Dedifferentiated amniotic fluid mesenchymal stem cell (primary cell): ENCODE measurements at regions not wholly inside any gene's neighbourhood (a gene's known extent, or its start where the extent isn't known, plus 50 kb on each side); places are given as distances from the start of the nearest gene placed in this dataset.

ENCODE experiments used
- DNase-seq: peaks from one replicate; pipeline ENCODE4 v3.0.0-alpha.2; 2016; ENCODE audit errors: extremely low spot score

DNA sequence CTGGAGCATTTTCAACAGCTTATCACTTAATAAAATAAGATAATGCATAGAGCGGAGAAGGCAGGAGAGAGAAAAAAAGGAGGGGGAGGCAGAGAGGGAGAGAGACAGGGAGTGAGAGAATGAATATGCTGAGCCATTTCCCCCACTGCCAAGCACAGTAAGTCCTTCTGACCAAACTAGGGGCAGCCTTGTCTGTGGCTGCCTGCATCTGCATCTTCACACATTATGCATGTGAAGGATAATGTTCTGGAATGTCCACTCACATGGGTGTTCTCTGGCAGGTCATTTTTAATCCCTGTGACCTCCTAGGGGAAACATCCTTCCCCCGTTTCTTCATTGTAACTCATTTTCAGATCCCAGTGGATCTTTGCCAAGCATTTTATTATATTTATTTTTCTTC lies 269.3 kb downstream of the FOXA2 start:
- no peak for DNase-seq

GRCh38 chr20:22312744-22313346 lies 271.5 kb downstream of the FOXA2 start:
- DNase-seq: no peak

DNA sequence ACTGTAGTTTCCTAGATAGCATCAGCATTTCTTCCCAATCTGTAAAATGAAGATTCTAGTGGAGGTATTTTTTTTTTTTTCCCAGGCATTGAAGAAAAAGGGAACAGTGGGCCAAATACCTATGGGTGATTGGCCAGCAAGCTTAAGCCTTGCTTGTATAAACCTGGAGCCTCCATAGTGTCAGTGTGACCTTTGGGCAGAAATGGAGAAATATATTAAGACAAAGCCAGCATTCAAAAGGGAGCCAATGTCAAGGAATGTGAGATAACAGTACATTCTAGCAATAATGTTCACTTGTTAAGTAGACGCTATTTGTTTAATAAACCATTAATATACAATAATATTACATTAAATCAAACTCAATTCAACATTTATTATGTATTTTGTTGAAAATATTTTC lies 275.4 kb downstream of the FOXA2 start:
- no peak for DNase-seq

GRCh38 chr20:22307409-22307808 lies 277.0 kb downstream of the FOXA2 start:
- DNase-seq: no peak

- no peak for DNase-seq
Measured at GRCh38 chr20:22305381-22305780, 279.0 kb downstream of the FOXA2 start.

DNA sequence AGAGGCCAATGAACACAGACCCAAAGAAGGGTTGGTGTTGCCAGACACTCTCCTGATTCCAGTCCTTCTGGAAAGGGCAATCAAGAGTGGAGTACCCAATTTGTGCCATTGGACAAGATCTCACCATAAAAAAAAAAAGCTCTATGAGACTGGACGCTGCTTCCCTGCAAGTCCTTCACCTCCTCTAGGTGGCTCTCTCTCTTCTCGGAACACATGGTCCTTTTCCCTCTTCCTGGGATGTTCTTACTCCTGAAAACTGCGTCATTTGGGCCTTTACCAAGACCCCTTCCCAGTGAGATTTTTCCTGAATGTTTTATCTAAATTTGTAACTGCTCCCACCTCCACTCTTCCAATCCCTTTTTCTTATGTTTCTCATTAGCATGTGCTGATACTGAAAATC lies 280.8 kb downstream of the FOXA2 start:
- no peak for DNase-seq

DNA sequence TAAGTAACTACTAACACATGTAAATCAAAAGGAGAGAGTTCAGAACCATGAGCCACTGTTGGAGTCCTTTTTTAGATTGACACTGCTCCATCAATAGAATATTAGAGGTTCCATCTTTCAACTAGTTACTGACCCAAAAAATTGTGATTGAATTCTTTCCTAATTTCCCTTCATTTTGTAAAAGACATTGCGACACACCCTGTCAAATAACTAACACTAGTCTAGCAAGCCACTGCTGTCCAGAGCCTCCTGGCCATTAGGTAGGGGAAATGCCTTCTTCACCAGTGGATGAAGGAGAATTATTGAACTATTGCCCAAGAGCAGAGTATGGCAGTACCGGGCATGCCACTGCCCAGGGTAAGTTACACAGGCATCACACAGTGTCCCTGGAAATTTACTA lies 282.3 kb downstream of the FOXA2 start:
- DNase-seq: no peak

- DNase-seq: no peak
Measured at GRCh38 chr20:22293886-22294285, 290.5 kb downstream of the FOXA2 start.

GRCh38 chr20:22289442-22289841 lies 294.9 kb downstream of the FOXA2 start:
- no peak for DNase-seq

GRCh38 chr20:22288957-22289356 lies 295.4 kb downstream of the FOXA2 start:
- no peak for DNase-seq

- no peak for DNase-seq
Measured at GRCh38 chr20:22288156-22288555, 296.2 kb downstream of the FOXA2 start.

- DNase-seq: no peak
Measured at GRCh38 chr20:22285555-22285954, 298.8 kb downstream of the FOXA2 start.

DNA sequence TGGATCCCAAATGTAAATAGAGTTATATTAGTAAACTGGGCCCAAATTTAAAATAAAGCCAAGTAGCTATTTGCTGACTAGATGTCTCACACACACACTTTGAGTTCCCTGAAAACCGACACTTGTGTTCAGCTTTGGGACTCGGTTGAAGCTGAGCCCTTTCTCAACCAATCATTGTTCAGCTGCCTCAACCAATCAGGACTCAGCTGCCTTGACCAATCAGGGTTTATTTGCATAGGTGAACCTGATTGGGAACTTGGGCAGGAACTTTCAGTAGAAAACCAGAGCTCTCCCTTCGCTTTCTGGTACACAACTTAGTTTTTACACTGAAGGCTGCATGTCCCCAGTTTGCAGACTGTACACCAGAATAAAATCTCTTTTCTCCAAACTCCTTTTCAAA lies 301.7 kb downstream of the FOXA2 start:
- no peak for DNase-seq

- DNase-seq: no peak
Measured at GRCh38 chr20:22274330-22274729, 310.0 kb downstream of the FOXA2 start.

GRCh38 chr20:22268675-22269074 lies 315.7 kb downstream of the FOXA2 start:
- DNase-seq: no peak

DNA sequence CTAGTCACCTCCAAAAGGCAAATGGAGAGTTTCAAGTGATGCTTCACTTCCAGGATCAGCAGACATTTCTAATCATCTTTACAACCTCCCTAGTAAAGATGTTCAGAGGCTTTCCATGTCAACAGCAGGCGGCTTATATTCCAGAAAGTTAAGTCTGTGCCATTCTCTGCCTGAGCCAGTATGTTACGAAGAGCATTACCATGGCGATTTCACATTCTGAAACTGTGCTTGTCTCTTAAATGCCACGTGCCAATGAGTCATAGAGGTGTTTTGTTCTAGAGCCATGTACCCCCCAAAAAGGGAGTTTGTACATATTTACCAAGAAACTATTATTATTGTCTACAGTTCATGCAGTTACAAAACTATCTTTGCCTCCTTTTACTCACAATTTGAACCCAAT lies 319.5 kb downstream of the FOXA2 start:
- DNase-seq: no peak

- DNase-seq: no peak
Measured at GRCh38 chr20:22260506-22260905, 323.9 kb downstream of the FOXA2 start.

DNA sequence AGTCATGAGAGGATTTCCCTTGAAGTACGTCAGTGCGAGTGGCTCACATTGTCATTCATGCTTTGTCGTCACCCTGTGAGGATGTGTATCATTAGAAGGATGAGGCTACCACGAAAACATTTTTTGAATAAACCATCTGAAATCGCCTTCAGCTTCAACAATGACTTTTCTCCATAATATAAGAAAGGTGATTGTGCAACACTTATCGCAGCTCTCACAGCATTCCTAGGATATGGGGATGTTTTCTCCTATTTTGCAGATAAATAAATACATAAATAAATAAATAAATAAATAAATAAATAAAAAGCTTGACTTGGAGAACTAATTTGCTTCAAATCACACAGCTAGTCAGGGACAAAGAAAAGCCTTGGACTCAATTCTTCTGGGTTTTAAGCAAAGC lies 326.5 kb downstream of the FOXA2 start:
- no peak for DNase-seq

DNA sequence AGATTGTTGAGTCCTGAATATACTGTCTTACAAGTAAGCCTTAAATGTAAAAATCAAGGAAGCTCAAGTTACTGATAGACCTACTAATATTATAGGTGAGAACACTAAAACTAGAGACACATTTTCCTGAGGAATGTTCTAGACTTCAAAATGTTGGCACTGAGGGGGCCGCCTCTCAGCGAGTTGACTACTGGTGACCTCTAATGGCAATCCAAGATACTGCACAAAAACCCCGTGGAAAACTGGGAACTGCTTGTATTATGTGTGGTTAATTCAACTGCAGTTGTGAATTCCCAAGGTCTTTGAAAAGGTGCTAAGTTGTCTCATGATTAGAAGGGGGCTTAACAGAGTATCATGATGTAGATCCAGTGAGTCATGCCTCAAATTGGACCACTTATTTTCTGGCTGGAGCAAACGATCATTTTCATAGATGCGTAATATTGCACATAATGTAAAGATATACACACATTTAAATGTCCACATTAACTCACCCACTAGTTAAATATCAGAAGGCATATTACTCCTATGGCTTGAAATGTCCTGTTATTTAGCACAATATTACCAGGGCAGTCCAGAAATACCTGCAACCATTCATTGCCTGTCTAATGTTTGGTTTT lies 336.2 kb downstream of the FOXA2 start:
- no peak for DNase-seq

GRCh38 chr20:22245139-22245538 lies 339.2 kb downstream of the FOXA2 start:
- no peak for DNase-seq

GRCh38 chr20:22243067-22243466 lies 341.3 kb downstream of the FOXA2 start:
- DNase-seq: no peak

DNA sequence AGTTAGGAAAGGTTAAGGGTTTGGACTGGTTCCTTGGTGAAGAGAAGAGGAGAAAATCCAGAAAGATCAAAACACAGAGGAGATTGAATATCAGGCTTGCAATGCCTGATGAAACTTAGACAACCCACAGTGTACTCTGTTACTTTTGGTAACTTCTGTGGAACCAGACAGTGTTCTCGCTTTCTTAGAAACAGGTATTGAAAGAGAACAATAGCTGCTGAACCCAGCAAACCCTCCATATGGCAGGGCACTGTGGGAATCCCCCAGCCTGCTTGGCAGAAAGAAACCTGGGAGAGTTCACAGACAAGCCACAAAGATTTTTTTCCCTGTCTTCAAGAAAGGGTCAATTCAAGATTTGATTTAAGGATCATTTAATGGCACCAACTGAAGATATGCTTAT lies 342.8 kb downstream of the FOXA2 start:
- no peak for DNase-seq

- no peak for DNase-seq
Measured at GRCh38 chr20:22232923-22233322, 351.4 kb downstream of the FOXA2 start.

DNA sequence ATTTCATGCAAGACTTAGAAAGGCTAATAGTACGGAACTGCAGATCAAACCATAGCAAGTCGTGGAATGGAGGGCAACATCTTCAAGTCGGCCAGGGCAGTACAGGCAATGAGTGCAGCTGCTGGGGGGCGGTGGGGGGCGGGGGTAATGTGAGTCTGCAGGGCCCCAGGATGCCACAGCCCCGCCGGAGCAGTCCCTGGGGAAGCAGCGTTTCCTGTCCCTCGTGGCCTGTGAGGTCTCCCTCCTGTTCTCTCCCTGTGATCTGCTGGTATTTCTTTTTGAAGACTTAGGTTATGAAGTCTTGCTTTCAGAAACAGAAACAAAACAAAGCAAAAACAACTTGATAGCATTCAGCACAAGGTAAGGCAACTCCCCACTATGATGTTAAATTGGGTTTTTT lies 351.9 kb downstream of the FOXA2 start:
- no peak for DNase-seq
